GM21717 (cell line): ENCODE measurements at regions not wholly inside any gene's neighbourhood (a gene's known extent, or its start where the extent isn't known, plus 50 kb on each side); places are given as distances from the start of the nearest gene placed in this dataset.
"Not testable (repeated sequence)": the region's sequence is repeated elsewhere in the genome, so short reads cannot be mapped to it uniquely, and the experiment has no call there.

Source experiments
- ATAC-seq: cut with Tn5 transposase; IDR thresholded peaks from one replicate; pipeline ENCODE4 v1.9.1; 2021; ENCODE audit warnings: mild to moderate bottlenecking, moderate library complexity; ENCODE audit not compliant: unreplicated experiment

DNA sequence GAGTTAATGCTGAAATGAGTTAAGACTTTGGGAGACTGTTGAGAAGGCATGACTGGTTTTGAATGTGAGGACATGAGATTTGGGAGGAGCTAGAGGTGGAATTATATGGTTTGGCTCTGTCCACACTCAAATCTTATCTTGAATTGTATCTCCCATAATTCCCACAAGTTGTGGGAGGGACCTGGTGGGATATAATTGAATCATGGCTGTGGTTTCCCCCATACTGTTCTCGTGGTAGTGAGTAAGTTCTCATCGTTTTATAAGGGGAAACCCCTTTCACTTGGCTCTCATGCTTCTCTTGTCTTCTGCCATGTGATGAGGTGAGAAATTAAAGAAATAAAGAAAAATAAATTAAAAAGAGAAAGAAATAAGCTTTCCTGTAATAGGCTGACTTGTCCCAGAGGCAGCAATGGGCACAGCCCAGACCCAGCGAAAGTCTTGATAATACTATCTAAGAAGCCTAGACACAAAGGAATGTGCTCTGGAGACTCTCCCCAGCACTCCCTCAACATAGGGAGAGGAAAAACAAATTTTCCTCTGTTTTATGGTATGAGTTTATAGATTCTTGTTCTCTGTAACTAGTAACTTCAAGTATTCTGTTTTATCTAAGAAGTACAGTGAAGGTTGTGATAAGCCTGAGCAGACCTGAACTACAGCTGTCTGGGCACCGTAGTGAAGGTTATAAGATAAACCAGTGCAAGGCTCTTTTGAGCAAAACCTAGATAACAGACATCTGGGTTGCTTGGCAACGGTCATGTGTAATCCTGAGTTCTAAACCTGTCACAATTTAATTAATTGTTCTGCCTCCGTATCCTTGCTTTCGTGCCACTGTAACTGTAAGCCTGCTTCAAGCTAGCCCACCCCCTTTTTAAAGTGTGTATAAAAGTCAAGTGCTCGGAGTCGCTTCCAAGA is 88.9 kb upstream of the ECI2 start:
- ATAC-seq: no peak

DNA sequence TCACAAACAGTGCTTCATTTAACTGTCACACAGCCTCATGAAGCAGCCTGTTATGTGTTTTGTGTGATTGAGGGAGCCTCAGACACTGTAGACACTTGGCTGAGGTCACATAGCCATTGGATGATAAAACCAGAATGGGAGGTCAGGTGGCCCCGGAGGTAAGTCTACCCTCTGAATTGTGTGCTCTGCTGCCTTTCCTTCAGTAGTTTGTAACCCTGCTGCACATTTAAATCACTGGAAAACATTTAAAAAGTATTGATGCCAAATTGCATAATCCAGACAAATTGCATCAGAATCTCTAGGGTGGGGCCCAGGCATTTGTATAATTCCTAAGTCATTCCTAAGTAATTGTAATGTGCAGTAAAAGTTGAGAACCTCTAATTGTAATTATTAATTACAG is 85.2 kb upstream of the ECI2 start:
- no peak for ATAC-seq

- not testable (repeated sequence) for ATAC-seq
Observed at GRCh38 chr6:4218619-4219317, 83.4 kb upstream of the ECI2 start.

DNA sequence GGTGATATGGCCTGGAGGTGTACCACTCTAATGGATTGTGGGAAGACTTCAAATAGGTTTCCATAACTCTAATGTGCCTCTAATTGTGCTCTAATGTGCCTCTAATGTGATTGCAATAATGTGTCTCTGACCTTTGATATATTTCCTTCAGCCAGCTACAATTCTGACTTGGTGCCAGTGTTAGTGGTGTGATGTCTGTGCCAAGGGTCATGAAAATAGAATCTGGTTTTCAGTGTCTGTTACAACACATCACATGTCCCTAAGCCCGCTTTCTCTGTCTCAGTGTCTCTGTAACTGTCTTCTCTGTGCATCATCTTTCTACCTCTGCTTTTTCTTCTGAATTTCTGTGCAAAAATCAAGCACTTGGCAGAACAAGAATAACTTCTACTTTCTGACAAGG is 77.2 kb upstream of the ECI2 start:
- no peak for ATAC-seq

GRCh38 chr6:4210629-4211419 is 75.4 kb upstream of the ECI2 start:
- ATAC-seq: no peak

DNA sequence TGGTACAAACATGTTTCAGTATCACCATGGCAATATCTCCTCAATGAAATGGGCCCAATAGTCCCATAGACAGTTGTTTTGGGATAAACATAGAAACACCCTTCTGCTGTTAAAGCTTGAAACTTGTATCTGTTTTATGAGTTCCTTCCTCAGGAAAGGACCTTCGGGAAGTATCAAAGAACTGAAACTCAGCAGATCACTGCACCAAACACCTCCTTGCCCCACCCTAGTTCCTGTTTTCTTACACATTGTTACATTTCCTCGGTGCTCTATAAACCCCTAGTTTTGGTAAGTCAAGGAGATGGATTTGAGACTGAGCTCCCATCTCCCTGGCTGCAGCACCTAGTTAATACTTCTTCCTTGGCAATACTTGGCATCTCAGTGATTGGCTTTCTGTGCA is 73.8 kb upstream of the ECI2 start:
- no peak for ATAC-seq

GRCh38 chr6:4208158-4208557 is 72.8 kb upstream of the ECI2 start:
- no peak for ATAC-seq

DNA sequence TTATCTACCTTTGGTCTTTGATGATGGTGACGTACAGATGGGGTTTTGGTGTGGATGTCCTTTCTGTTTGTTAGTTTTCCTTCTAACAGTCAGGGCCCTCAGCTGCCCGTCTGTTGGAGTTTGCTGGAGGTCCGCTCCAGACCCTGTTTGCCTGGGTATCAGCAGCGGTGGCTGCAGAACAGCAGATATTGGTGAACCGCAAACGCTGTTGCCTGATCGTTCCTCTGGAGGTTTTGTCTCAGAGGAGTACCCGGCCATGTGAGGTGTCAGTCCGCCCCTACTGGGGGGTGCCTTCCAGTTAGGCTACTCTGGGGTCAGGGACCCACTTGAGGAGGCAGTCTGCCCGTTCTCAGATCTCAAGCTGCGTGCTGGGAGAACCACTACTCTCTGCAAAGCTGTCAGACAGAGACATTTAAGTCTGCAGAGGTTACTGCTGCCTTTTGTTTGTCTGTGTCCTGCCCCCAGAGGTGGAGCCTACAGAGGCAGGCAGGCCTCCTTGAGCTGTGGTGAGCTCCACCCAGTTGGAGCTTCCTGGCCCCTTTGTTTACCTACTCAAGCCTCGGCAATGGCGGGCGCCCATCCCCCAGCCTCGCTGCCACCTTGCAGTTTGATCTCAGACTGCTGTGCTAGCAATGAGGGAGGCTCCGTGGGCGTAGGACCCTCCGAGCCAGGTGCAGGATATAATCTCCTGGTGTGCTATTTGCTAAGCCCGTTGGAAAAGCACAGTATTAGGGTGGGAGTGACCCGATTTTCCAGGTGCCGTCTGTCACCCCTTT is 68.5 kb upstream of the ECI2 start:
- ATAC-seq: not testable (repeated sequence)

DNA sequence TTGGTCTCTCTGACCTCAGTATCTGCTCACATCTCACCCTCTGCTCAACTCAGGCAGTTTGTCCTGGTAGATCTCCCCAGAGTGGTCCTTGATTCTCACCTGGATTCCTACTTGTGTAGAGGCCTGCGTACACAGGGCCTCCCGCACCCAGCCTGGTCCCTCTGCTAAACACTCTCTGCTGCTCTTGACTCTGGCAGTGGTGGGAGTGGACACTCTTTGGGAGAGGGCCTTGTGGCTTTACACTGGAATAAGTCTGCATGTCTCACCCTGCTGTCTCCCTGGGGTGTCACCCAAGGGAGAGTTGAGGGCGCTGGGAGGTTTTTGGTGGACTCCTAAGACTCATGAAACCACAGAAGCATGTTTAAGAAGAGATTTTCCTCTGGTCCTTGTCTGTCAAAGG is 57.3 kb upstream of the ECI2 start:
- no peak for ATAC-seq

- no peak for ATAC-seq
Observed at GRCh38 chr6:4192173-4192572, 56.8 kb upstream of the ECI2 start.

DNA sequence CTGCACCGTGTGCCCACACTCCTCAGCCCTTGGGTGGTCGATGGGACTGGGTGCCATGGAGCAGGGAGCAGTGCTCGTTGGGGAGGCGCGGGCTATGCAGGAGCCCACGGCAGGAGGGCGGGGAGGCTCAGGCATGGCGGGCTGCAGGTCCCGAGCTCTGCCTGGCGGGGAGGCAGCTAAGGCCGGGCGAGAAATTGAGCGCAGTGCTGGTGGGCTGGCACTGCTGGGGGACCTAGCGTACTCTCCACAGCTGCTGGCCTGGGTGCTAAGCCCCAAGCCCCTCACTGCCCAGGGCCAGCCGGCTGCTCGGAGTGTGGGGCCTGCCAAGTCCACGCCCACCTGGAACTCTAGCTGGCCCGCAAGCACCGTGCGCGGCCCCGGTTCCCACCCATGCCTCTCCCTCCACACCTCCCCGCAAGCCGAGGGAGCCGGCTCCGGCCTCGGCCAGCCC is 55.9 kb upstream of the ECI2 start:
- ATAC-seq: no peak

DNA sequence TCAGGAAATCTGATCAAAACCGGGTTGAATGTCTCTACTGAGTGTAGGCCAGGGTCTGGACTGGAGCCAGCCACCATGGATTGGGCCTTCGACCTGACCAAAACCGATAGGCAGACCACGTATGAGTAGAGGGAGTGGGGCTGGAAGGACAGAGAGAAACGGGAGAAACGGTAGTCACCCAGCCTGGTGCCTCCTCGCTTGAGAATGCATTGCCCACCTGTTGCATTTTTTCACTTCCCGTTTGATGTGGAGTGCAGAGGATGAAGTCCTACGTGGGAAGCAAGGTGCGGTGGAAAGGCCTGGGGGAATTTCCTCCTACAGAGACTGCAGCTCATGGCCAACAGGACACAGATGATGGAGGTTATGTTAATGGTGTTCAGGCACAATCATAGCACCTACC is 53.9 kb upstream of the ECI2 start:
- ATAC-seq: no peak

GRCh38 chr6:4188801-4189200 is 53.4 kb upstream of the ECI2 start:
- ATAC-seq: no peak

DNA sequence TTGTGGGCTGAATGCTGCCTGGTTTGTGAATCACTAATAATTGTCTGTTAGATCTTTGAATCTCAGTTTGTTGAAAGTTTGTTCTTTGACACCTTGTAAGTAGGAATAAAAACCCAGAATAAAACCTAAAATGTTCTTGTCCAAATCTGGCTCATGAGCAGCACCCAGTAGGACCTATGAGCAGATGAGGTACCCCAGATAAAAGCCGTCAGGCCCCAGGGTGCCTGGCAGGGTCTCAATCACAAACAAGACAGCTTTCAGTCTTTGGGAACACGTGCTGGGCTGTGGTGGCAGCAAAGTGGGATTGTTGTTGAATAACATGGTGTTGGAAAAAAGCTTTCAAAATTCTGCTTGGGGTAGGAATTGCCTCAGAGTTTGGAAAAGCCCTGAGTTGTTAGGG is 52.1 kb upstream of the ECI2 start:
- ATAC-seq: no peak

GRCh38 chr6:4186385-4186784 is 51.0 kb upstream of the ECI2 start:
- no peak for ATAC-seq

GRCh38 chr6:4185846-4186245 is 50.5 kb upstream of the ECI2 start:
- ATAC-seq: no peak

GRCh38 chr6:4185419-4185818 is 50.0 kb upstream of the ECI2 start:
- ATAC-seq: no peak
